ENCODE measurements at regions not wholly inside any gene's neighbourhood (a gene's known extent, or its start where the extent isn't known, plus 50 kb on each side); places are given as distances from the start of the nearest gene placed in this dataset.
"Not testable (repeated sequence)": the region's sequence is repeated elsewhere in the genome, so short reads cannot be mapped to it uniquely, and the experiment has no call there.

- DNase-seq (ENCODE audit: low spot score), result no peak
Measured at GRCh38 chr22:23395530-23396361, 184.3 kb downstream of the IGLL1 start.

GRCh38 chr22:23394525-23395326, 185.4 kb downstream of the IGLL1 start:
- no peak for DNase-seq (ENCODE audit: low spot score)

GRCh38 chr22:23393721-23394320, 186.3 kb downstream of the IGLL1 start:
- no peak for DNase-seq (ENCODE audit: low spot score)

- not testable (repeated sequence) for DNase-seq (ENCODE audit: low spot score)
Measured at GRCh38 chr22:23393199-23393598, 186.9 kb downstream of the IGLL1 start.

DNA sequence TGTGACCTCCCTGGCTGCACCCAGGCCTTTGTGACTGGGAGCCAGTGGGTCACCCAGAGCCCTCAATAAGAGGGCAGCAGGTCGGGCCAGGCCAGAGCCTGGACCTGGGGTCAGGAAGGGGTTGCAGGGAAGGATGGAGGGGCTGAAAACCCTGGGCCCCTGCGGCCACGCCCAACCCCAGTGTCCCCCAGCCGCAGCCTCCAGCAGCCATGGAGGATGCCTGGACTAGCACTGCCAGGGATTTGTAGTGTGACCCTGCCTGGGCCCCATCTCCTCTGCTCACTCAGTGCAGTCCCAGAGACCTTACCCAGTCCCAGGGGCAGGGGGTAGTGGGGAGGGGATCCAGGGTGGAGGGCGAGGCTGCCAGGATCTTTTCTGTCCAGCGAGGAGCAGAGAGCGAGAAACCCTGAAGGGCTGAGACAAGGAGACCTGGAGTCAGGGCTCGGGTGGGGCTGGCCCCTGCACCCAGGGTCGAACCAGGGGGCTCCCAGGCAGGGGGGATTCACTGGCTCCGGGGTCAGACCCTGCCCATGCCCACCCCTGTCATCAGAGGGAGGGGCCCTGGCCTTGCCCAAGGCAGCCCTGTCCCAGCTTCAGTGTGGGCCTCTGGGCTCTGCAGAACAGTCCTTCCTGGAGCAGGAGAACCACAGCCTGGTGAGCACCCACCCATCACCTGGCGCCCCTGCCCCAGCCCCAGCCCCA, 187.5 kb downstream of the IGLL1 start:
- no peak for DNase-seq (ENCODE audit: low spot score)

DNA sequence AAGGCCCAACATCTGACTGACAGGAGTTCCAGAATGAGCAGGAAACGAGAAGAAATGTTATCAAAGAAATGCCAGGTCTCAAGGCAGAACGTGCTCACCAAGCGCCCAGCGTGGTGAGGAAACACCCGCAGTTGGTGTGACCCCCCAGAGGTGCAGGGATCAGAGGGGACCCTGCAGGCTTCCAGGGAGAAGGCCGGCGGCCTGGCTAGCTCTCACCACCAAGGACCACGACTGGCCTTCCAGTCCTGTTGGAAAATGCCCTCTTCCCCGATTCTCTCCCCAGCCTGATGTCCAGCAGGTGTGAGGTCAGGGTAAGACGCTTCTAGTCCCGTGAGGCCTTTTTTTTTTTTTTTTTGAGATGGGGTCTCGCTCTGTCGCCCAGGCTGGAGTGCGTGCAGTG, 189.1 kb downstream of the IGLL1 start:
- DNase-seq (ENCODE audit: low spot score), result no peak

GRCh38 chr22:23389271-23390071, 190.6 kb downstream of the IGLL1 start:
- no peak for DNase-seq (ENCODE audit: low spot score)

DNA sequence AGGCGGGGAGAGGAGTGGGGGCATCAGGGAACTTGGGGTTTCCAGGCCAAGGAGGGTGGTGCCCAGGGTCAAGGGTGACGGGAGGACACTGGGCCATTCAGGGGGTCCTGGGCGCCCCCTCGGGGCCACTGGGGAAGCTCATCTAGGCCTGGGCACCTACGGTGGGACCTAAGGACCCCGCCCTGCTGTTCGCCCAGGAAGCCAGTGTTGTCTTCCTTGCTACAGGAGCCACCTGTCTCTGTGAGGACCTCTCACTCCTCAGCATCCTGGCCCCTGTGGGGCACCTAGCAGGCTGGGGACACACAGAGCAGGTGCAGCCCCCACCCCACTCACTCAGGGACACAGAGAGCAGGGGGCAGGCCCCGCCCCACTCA, 191.6 kb downstream of the IGLL1 start:
- no peak for DNase-seq (ENCODE audit: low spot score)

GRCh38 chr22:23387827-23388516, 192.1 kb downstream of the IGLL1 start:
- no peak for DNase-seq (ENCODE audit: low spot score)

DNA sequence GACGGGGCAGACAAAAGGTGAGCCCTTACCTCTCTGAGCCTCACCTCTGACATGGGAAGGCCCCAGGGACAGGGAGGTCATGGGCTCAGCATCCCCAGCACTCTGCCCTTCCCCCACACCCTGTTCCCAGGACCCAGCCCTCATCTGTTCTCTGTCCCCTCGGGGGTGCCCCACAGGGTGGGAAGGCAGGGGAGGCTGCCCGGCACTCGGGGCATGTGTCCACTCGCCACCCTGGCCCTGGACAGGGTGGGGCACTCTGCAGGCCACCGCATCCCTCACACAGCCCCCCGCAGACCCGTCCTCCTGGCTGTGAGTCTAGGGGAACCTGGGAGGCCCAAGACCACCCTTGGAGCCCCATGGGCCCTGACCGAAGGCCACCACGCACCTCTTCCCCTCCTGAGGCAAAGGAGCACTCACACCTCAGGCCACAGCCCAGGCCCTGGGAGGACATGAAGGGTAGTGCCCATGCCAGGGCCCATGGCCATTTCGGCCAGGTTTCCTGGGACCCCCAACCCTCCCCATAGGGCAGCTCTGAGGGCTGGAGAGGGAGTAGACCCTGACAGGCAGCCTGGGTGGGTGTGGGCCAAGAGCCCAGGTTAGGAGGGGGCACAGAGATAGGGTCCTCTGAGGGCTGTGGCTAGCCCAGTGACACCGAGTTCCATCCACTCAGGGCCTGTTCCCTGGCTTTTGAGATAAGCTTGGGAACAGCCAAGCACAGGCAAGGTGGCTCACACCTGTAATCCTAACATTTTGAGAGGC, 193.1 kb downstream of the IGLL1 start:
- DNase-seq (ENCODE audit: low spot score), result no peak

DNA sequence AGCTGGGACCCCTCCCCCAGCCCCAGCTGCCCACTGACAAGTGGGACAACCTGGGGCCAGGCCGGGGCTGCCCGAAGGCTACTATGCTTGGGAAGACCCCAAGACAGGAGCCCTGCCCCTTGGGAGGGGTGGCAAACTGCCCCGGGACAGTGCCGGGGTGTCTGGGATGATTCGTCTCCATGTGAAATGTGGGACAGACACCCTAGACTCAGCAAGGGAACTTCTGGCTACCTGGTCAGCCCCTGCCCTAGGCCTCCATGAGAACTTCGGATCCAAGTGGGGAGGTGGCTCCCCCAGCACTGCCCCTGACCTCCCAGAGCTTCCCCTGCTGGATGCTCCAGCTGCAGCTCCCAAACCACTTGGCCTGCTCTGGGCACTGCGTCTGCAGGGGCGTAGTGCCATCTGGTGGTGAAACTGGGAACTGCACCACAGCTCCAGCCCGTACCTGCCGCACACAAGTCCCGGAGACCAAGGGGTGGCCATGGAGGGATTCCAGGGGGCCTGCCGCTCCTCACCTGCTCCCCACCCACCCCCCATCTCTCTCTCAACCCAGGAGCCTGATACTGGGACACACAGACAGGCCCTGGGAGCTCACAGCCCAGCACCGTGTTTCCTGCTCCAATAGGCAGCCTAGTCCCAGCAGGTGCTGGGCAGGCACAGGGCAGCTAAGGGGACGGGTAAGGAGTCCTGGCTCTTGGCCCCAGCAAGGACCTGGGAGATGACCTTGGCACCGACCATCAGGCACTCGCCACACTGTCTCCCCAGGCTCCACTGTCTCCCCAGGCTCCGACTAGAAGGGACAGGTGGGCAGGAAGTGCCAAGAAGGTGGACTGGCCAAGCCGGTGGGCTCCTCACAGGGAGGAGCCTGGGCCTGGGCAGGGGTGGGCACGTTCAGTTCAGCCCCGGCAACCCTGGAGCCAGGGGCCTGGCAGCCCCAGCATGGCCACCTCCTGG, 194.1 kb downstream of the IGLL1 start:
- DNase-seq (ENCODE audit: low spot score), result peak; percentile 39

- DNase-seq (ENCODE audit: low spot score), result no peak
Measured at GRCh38 chr22:23384923-23385677, 195.0 kb downstream of the IGLL1 start.

DNA sequence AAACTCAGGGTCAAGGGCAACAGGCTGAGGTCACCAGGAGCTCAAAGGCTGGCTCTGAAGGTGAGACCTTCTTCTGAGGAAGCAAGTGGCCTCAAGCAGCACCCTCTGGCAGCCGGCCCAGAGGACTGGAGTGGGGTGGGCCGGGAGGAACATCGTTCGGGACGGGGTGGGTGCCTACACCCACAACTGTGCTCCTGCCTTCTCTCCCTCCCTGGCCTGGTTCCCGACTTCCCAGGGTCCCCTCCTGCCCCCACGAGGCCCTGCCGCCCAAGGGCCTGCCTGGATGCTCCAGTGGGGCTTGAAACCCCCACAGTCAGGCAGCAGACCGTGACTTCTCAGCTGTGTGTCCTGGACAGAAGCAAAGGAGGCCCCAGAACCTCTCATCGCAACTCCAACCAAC, 195.7 kb downstream of the IGLL1 start:
- DNase-seq (ENCODE audit: low spot score), result no peak

DNA sequence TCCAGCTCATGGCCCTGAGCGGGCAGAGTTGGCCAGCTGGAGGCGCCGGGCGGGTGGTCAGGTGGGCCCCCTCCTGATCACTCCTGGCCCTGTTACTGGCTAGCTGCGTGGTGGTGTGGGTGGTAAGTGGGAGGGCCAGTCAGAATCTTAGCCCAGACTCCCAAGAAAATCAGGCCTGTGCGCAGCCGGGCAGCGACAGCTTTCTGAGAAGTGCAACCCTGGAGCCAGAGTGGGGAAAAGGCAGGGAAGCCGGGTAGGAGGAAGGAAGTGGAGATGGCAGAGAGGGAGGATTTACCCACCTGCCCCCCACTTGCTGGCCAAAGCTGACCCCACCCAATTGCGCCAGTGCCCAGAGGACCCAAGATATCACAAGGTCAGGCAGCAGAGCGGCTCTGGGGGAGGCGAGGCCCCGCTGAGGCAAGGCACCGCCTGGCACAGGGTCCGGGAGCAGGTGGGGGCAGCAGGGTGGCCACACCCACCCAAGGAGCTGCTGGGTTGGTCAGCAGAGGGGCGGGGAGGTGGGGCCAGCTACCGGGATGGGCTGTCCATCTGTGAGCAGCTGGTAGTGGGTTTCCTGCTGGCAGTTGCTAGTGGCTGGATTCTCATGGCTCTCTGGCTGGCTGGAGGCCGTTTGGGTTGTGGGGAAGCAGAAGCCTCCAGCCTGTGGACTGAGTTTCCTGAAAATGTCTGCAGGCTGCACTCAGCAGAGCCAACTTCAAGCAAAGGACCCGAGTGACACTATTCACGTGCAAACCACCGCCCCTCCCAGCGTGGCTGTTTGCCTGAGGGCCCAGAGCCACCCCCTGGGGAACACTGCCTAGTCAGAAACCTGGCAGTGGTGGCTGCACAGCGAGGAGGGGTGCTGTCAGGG, 196.4 kb downstream of the IGLL1 start:
- DNase-seq (ENCODE audit: low spot score), result no peak

DNA sequence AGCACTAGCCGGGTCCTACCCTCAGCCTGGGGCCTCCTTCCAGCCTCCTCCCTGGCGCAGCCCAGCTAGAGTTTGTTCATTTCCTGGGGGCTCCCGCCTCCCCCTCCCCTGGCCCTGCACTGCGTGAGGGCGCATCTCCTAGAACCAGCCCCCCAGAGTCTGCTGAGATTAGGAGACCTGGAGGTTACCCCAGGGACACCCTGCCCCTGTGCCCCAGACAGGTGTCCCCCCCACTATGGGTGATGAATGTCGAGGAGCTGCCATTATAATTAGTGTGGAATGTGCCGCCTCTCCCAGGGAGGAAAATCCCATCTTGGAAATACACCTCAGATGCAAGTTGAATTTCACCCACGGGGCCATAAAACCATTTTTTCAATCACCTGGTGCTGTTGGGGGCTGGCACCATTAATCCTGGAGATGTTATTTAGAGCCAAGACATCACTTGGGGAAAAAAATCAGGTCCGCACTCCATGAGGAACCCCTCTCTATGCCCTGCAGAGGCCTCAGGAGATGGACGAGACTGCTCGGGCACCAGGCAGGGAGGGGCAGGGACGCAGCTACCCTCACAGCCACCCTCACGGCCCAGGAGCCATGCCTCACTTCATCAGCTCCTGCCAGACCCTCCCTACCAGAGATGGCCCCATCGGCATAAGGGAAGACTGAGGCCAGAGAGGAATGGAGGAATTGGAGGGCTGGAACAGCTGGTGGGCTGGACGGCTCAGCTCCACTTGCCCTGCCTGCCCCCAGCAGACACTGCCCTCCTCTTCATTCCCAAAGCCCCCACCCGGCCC, 197.5 kb downstream of the IGLL1 start:
- DNase-seq (ENCODE audit: low spot score), result no peak

All from A172 (cell line).